ENCODE measurements at regions not wholly inside any gene's neighbourhood (a gene's known extent, or its start where the extent isn't known, plus 50 kb on each side); places are given as distances from the start of the nearest gene placed in this dataset.
"Not testable (repeated sequence)": the region's sequence is repeated elsewhere in the genome, so short reads cannot be mapped to it uniquely, and the experiment has no call there.

GRCh38 chr12:14211947-14212387 is 153.5 kb upstream of the ATF7IP start:
- FAIRE-seq: no peak
- DNase-seq (ENCODE audit: insufficient read length, low spot score): no peak

DNA sequence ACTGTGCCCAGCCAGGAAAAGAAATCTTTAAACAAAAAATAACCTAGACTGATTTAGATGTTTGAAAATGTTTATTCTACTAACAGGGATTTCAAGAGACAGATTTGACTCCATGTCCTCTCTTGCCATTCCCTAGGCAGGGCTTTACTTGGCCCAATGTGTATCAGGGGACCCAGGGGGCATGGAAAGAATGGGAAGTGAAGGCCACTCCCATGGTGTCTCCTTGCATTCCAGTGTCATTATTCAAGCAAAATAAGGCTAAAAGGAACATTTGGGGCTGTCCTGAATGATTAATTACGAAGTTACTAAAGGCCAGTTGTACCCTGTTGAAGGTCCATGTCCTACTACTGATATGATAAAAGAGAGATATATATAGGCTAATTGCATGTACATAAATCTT is 151.9 kb upstream of the ATF7IP start:
- FAIRE-seq (no peak), DNase-seq (ENCODE audit: insufficient read length, low spot score) (no peak)
- no peak for TF ChIP-seq CTCF (IDR thresholded peaks at IDR 0.05; ENCODE audit: insufficient read depth, missing control alignments)

More at GRCh38 chr12:14211947-14212387, 153.5 kb upstream of the ATF7IP start:
- TF ChIP-seq CTCF (IDR thresholded peaks at IDR 0.05; ENCODE audit: insufficient read depth, missing control alignments): no peak

GRCh38 chr12:14214495-14214894 is 151.0 kb upstream of the ATF7IP start:
- DNase-seq (ENCODE audit: insufficient read length, low spot score) (no peak), FAIRE-seq (no peak)
- no peak for TF ChIP-seq CTCF (IDR thresholded peaks at IDR 0.05; ENCODE audit: insufficient read depth, missing control alignments)

- not testable (repeated sequence) for DNase-seq (ENCODE audit: insufficient read length, low spot score); FAIRE-seq
Measured at GRCh38 chr12:14215949-14216348, 149.5 kb upstream of the ATF7IP start.

DNA sequence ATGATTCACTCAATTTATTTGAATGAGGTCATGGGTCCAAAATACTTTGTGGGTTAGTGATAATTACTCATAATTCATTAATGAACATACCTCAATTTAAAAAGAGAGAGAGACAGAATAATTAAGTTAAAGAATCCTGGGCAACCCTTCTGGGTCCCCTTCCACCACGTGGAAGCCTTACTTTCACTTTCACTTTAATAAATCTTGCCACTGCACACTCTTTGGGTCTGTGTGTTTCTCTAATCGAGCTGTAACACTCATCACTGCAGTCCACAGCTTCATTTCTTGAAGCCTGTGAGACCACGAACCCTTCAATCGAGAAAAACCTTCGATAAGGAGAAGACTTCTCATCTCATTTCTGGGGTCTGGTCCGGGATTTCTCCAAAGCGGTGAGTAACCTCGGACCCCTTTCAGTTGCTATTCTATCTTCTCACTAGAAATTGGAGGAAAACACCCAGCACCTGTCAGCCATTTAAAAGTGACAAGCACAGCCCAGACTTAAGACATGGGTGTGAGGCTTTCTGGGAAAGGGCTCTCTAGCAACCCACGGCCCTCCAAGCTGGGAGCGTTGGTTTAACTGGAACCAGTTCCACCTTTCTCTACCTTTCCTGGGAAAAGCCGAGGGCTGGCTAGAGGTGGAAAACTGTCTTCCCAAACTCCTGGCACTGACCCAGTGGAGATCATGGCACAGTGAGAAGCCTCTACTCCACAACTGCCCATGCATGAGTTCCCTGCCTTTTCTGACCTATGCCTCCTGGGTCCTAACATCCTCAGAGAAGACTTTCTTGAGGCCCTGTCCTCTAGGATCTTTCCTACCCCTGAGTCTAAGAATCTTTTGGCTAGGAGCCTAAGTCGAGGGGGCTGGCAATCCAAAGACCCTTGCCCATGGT is 148.8 kb upstream of the ATF7IP start:
- TF ChIP-seq CTCF (IDR thresholded peaks at IDR 0.05; ENCODE audit: insufficient read depth, missing control alignments): no peak
- DNase-seq (ENCODE audit: insufficient read length, low spot score): no peak
- FAIRE-seq: no peak

DNA sequence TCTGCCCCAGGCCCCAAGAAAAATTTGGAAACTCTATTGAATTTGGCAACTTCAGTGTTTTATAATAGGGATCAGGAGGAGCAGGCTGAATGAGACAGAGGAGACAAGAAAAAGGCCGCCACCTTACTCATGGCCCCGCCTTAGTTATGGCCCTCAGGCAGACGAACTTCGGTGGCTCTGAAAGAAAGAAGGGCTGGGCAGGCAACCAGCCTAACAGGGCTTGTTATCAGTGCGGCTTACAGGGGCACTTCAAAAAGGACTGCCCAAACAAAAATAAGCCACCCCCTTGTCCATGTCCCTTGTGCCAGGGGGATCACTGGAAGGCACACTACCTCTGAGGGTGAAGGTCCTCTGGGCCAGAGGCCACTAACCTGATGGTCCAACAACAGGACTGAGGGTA is 146.3 kb upstream of the ATF7IP start:
- DNase-seq (ENCODE audit: insufficient read length, low spot score) (no peak), FAIRE-seq (no peak)
- no peak for TF ChIP-seq CTCF (IDR thresholded peaks at IDR 0.05; ENCODE audit: insufficient read depth, missing control alignments)

- DNase-seq (ENCODE audit: insufficient read length, low spot score); FAIRE-seq: not testable (repeated sequence)
Measured at GRCh38 chr12:14219670-14220069, 145.8 kb upstream of the ATF7IP start.

DNA sequence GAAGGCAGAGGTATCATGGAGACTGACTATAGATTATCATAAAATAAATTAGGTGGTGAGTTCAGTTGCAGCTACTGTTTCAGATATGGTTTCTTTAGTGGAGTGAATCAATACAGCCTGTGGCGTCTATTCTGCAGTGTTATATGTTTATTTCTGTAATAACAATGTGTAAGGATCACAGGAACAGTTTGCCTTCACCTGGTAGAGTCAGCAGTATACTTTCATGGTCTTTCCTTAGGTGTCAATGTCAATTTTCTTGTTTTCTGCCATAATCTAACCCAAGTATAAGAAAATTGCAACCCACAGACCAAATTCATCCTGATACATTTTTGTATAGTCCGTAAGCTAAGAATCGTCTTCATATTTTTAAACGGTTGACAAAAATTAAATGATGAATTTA is 140.4 kb upstream of the ATF7IP start:
- DNase-seq (ENCODE audit: insufficient read length, low spot score) (no peak), FAIRE-seq (no peak)
- TF ChIP-seq CTCF (IDR thresholded peaks at IDR 0.05; ENCODE audit: insufficient read depth, missing control alignments): no peak

DNA sequence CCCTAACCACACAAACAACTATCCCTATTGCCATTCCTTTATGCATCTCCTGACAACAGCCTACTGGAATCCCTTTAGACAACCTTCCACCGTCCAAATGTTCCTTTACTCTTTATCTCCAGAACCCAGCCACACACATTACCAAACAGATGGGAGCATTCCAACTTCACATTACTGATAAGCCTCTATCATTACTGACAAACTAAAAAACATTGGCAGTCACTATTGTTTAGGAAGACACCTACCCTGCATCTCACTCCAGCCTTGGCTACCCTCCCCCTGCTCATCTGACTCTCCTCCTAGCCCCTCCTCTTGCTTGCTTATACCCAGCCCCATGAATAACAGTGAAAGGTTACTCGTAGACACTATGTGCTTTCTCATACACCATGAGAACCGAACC is 130.3 kb upstream of the ATF7IP start:
- not testable (repeated sequence) for DNase-seq (ENCODE audit: insufficient read length, low spot score); FAIRE-seq

- FAIRE-seq; DNase-seq (ENCODE audit: insufficient read length, low spot score): not testable (repeated sequence)
Measured at GRCh38 chr12:14236641-14237040, 128.8 kb upstream of the ATF7IP start.

Data from D721Med (cell line).